Limb (tissue), 2 donors: ENCODE measurements at regions not wholly inside any gene's neighbourhood (a gene's known extent, or its start where the extent isn't known, plus 50 kb on each side); places are given as distances from the start of the nearest gene placed in this dataset.

ENCODE experiments used
- DNase-seq, 2 donors: peaks; one replicate each; pipeline ENCODE4 v3.0.0-alpha.2; 2016; ENCODE audit errors: extremely low spot score in 2 of 2

- no peak for DNase-seq
These were observed 140.8 kb upstream of the NFE2L3 start for GRCh38 chr7:26011039-26011696.

GRCh38 chr7:26013551-26014083, 138.4 kb upstream of the NFE2L3 start:
- DNase-seq = no peak

- peak in 1 of 2 donors; percentile 51 for DNase-seq
These were observed 129.0 kb upstream of the NFE2L3 start for GRCh38 chr7:26022982-26023381.

DNA sequence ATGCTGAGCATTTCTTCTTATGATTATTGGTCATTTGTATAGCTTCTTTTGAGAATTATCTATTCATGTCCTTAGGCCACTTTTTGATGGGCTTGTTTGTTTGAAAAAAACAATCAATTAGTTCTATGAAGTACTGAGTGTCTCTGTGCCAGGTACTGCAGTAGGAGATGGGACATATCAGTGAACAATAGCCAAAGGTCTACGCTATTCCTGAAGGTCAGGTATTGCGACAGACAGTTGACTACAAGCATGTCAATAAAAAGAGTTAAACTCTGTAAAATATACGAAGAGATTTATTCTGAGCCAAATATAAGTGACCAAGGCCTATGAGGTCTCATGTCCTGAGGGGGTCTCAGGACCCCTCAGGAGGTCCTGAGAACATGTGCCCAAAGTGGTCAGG, 122.1 kb upstream of the NFE2L3 start:
- no peak for DNase-seq

DNA sequence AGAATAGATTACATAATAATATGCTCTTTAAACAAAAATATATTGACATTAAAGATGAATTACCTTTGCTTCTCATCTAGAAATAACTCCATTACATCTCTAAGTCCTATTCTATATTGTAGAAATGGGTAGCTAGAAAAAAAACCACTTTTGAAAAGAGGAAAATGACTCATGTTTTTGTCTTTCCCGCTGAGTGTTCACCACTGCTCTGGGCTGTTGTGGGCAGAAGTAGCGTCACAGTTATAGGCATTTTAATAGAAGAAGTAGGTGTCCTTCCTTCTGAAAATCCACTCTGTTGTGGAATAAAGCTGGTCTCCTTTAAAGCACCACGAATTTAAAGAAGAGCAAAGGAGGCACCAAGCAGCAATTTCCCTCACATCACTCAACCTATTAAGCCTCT, 117.6 kb upstream of the NFE2L3 start:
- DNase-seq = no peak

GRCh38 chr7:26035552-26035951, 116.4 kb upstream of the NFE2L3 start:
- DNase-seq = no peak

DNA sequence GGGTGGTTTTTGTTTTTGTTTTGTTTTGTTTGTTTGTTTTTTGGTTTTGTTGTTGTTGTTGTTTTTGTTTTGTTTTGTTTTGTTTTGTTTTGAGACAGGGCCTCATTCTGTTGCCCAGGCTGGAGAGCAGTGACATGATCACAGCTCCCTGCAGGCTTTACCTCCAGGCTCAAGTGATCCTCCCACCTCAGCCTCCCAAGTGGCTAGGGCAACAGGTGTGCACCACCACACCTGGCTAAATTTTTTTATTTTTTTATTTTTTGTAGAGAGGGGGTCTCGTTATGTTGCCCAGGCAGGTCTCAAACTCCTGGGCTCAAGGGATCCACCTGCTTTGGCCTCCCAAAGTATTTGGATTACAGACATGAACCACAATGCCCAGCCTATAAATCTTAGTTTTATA, 115.9 kb upstream of the NFE2L3 start:
- DNase-seq = no peak

- DNase-seq = no peak
These were observed 113.6 kb upstream of the NFE2L3 start for GRCh38 chr7:26038201-26038990.

- DNase-seq = no peak
These were observed 111.9 kb upstream of the NFE2L3 start for GRCh38 chr7:26040085-26040484.

- no peak for DNase-seq
These were observed 109.8 kb upstream of the NFE2L3 start for GRCh38 chr7:26042237-26042636.

DNA sequence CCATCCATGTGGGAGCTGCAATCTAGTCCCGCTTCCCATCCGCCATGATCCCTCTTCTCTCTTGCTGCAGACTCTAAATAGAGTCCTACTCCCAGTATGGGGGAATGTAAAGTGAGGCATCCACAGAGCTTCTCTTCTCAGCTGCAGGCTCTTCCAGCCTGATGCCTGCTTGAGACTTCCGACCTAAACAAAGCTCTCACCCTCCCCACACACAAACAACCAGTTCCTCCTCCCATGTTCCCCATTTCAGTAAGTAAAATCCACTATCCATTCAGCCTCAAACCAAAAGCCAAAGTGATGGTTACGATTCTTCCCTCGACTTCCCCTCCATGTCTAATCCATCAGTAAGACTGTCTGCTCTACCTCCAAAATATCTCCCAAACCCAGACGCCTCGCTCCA, 108.2 kb upstream of the NFE2L3 start:
- DNase-seq = no peak

DNA sequence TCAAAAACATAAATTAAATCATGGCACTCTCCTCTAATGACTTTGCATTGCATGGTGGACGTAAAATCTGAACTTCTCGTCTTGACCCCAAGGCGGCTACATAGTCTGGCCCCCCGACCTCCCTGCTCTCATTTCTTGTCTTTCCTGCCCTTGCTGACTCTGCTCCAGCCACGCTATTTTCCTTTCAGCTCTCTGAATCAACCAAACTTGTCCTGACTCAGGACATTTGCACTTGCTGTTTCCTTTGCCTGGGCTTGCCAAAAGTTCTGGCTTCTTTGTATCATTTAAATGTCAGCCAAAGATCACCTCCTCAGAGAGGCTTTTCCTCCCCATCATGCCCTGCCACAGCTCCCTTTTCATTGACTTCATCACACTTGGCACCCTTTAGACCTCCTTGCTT, 107.7 kb upstream of the NFE2L3 start:
- DNase-seq = no peak

GRCh38 chr7:26046150-26046549, 105.8 kb upstream of the NFE2L3 start:
- DNase-seq = no peak

- no peak for DNase-seq
These were observed 105.1 kb upstream of the NFE2L3 start for GRCh38 chr7:26046878-26047277.

DNA sequence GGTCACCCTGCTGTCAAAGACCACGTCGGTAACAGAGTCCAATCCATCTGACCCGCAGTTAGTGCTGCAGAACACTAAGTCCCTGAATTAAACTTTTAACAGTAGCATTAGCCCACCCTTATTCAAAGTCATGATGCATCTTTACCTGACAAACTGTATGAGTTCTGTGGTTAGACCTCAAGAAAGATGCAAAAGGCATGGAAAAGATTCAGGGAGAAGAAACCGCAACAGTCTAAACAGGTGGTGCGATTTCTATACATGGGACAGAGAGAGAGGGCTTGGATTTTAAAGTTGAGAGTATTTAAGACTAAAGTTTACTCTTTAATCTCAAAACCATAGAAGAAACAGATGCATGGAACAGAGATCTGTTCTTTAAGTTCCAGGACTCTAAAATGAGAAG, 103.3 kb upstream of the NFE2L3 start:
- DNase-seq = no peak

GRCh38 chr7:26049081-26049480, 102.9 kb upstream of the NFE2L3 start:
- DNase-seq = no peak

- no peak for DNase-seq
These were observed 101.0 kb upstream of the NFE2L3 start for GRCh38 chr7:26051021-26051420.

- no peak for DNase-seq
These were observed 99.3 kb upstream of the NFE2L3 start for GRCh38 chr7:26052706-26053105.

- DNase-seq = no peak
These were observed 97.6 kb upstream of the NFE2L3 start for GRCh38 chr7:26054386-26054785.

DNA sequence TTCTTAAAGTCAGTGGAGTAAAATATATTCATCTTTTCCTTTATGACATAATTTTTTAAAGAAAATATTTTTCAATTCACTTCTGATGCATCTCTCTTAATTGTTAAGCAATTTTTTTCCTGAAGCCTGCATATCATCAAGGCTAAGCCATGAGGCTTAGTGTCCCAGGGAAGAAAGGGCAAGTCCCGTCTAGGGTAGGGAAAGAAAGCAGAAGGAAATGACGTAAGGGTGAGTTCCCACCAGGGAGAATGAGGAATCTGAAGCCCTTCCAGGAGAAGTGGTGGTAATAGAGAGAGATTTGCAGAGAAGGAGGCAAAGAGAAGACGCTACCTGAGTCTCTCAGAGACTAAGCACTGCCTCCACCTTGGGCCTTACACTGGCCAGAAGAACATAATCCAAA, 96.8 kb upstream of the NFE2L3 start:
- DNase-seq = no peak

DNA sequence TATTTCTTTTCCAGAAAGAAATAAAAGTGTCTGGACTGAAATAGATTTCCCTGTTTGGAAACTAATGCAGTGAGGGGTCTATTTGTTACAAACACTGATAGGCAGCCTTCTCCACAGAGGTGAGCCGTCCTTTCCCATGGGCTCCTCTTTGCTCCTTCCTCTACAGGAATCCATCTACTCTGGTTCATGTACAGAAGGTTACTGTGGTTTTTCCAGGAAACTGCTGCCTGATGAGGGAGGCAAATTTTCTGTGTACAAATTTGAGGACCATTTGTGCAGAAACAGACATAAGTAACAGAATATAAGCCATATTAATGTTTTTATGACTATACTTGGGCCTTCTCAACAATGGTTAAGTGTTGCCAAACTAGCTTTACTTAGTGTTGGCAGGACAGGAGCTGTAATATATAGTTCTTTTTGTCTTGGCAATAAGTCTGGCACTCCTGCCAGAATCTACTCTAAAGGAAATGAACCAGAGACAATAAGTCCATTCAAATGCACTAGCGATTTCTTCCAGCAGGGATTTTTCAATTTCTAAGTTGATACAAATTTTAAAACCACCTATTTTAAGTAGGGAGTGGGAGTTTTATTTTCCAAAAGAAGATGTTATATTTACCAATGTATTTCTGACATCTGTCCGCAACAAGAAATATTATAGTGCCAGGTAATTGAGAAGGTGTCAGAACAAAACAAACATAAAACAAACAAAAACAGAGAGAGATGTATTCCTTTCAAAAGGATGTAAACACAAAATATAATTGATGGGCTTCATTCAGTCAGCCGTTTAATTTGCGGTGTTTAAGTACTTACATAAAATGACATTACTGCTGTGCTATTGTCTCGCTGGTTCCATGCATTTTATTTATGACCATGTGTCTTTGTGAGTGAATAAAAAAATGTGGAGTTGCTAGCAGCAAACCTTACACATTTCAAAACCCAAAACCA, 91.0 kb upstream of the NFE2L3 start:
- DNase-seq = peak in 1 of 2 donors; percentile 67
